ENCODE measurements at regions not wholly inside any gene's neighbourhood (a gene's known extent, or its start where the extent isn't known, plus 50 kb on each side); places are given as distances from the start of the nearest gene placed in this dataset.

DNA sequence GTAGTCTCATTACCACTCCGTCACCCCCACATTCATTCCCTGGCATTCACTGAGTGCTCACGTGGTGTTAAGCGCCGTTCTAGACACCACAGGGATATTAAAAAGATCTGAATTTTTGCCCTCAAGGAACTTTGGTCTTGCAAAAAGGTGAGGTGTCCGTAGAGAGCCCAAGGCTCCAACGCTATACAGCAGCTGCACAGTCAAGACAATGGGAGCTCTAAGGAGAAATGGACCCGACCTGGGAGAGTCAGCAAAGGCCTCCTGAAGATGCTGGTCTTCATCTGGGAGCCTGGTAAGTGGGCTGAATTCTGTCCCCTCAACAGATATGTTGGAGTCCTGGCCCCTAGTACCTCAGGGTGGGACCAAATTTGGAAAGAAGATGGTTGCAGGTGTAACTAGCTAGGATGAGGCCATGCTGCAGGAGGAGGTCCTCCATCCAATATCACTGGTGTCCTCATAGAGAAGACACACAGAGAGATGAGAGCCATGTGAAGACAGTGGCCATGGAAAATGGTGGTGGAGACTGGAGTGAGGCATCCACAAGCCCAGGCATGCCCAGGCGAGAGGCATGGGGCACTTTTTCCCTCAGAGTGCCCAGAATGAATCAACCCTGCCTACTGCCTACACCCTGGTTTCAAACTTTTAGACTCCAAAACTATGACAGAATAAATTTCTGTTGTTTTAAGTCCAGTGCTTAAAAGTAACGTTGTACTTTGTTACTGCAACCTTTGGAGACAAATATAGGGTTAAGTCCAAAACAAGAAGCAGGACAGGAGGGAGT lies 247.3 kb downstream of the TTC32 start:
- Histone ChIP-seq H3K27ac (no peak overlapping the region), H3K4me3 (no peak overlapping the region)
- TF ChIP-seq, protein P1, sequence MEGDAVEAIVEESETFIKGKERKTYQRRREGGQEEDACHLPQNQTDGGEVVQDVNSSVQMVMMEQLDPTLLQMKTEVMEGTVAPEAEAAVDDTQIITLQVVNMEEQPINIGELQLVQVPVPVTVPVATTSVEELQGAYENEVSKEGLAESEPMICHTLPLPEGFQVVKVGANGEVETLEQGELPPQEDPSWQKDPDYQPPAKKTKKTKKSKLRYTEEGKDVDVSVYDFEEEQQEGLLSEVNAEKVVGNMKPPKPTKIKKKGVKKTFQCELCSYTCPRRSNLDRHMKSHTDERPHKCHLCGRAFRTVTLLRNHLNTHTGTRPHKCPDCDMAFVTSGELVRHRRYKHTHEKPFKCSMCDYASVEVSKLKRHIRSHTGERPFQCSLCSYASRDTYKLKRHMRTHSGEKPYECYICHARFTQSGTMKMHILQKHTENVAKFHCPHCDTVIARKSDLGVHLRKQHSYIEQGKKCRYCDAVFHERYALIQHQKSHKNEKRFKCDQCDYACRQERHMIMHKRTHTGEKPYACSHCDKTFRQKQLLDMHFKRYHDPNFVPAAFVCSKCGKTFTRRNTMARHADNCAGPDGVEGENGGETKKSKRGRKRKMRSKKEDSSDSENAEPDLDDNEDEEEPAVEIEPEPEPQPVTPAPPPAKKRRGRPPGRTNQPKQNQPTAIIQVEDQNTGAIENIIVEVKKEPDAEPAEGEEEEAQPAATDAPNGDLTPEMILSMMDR (IDR thresholded peaks at IDR 0.05): no peak
- peak; percentile 49 for DNase-seq (ENCODE audit: low spot score)

DNA sequence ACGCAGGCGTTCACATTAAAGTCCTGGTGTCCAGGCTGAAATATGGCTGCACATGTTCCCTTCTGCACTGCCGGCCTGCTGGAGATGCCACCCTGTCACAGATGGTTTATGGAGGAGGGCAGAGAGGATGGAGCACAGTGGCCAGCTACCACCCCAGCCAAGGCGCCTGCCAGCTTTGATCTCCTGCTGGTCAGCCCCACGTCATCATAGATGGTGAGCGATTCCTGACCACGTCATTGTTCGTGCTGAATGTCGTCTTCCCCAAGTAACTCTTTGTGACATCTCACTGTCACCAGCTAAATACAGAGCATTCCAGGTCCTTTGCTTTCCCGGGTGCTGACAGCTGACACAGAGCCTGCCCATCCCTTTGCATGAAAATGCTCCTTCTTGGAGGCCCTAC lies 248.3 kb downstream of the TTC32 start:
- TF ChIP-seq, protein P1 (IDR thresholded peaks at IDR 0.05): no peak
- H3K4me3 ChIP-seq: no peak overlapping the region
- no peak overlapping the region for H3K27ac ChIP-seq
- peak; percentile 41 for DNase-seq (ENCODE audit: low spot score)

DNA sequence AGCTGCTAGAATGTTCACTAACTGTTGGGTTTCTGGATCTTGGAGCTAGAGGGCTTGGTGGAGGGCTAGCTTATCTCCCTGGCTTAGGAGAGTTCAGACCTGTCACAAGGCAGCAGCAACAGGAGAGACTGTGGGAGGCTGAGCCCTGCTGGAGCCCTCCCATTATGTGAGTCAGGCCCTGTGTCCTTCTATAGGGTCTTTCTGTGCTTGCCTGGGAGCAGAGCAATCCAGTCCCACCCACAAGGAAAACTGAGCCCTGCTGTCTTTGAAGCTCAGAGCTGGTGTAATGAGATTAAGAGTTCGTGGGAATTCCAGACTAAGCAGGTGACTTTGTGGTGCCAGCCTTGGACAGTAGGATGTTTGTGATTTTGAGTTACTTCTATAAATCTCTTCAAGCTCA lies 249.0 kb downstream of the TTC32 start:
- Histone ChIP-seq H3K4me3 (no peak overlapping the region), H3K27ac (no peak overlapping the region)
- DNase-seq (ENCODE audit: low spot score): no peak
- TF ChIP-seq, protein P1 (IDR thresholded peaks at IDR 0.05): no peak

DNA sequence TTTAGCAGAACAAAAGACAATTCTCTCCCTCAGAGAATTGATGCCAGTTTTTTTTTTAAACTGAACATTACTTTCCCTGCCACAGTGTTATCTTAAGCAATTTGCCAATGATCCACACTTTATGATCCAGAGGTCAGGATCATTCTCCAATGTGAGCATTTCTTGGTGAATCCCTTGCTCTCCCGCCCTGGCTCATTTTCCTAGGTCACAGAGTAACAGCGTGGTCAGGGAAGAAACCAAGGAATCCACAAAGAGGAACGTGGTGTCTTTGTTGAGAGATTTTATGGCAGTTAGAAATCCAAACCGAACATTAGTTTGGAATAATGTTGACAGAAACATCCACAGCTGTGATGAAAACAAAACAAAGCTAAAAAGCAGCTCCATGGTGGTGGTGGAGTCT lies 250.3 kb downstream of the TTC32 start:
- H3K27ac ChIP-seq: no peak overlapping the region
- DNase-seq (ENCODE audit: low spot score): peak; percentile 17
- TF ChIP-seq, protein P1 (IDR thresholded peaks at IDR 0.05): no peak
- no peak overlapping the region for H3K4me3 ChIP-seq

DNA sequence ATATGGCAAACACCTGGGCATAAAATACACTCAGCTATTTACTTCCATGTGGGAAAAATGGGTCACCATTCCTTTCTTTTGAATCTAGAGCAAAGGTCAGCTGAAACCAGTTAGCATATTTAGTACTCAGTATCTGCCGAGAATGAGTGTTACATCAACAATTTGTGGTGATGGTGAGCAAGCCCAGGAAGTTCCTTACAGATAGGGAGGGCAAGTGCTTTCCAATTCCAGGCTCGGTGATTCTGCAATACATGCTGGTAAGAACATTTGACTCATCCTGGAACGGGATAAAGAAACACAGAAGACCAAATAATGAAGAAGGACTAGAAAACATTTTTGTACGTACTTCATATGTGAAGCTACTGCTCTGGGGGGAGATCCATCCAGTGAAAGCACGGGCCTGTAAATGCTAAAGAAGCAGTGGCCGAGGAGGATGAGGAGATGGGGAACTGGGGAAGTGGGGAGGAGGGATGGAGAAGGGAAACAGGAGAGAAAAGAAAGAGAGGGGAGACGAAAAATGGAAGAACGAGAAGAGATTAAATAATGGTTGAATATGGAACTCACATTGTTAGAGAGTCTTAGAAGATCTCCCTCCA lies 251.9 kb downstream of the TTC32 start:
- no peak overlapping the region for H3K4me3 ChIP-seq
- peak overlapping the region; percentile 27 to 77 for H3K27ac ChIP-seq
- TF ChIP-seq, protein P1 (IDR thresholded peaks at IDR 0.05): no peak
- DNase-seq (ENCODE audit: low spot score): peak; percentile 66

DNA sequence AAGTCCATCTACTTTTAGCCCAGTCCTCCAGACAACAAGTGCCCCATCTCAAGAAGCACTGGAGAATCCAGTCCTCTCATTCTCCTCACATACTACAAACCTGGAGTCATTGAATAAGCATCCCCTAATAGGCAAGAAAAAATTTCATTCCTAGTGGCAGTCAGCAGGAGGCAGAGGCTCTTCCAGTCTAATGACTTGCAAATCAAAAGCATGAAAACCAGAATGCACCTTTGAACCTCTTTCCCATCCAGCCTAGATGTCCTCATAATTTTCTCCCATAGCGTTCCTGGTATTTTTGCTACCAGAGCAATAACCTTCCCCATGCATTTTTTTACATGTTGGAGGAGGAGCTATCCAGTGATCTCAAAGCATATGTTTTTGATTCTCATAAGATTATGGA lies 252.6 kb downstream of the TTC32 start:
- peak overlapping the region in 1 of 2 donors; percentile 48 for H3K27ac ChIP-seq
- H3K4me3 ChIP-seq: no peak overlapping the region
- TF ChIP-seq, protein P1 (IDR thresholded peaks at IDR 0.05): no peak
- DNase-seq (ENCODE audit: low spot score): no peak

DNA sequence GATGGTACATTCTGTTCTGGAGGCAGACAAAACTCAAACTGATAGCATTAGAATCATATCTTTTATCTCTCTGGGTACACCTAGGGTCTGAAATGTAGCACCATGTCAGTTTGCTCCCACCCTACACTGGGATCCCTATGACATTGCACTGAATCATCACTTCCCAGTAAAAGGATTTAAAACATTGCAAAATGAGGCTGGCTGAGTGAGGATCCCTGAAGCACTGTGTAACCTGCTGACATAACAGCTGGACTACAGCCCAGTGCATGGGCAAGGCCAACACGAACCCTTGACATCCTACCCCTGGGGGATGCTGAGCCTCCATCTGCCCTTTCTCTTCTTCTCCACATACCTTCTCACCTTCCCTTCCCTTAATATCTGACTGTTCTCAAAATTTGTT lies 253.2 kb downstream of the TTC32 start:
- H3K4me3 ChIP-seq: no peak overlapping the region
- TF ChIP-seq, protein P1 (IDR thresholded peaks at IDR 0.05): no peak
- DNase-seq (ENCODE audit: low spot score): peak; percentile 76
- H3K27ac ChIP-seq: peak overlapping the region in 1 of 2 donors; percentile 48
